H7 (cell line): ENCODE measurements at regions not wholly inside any gene's neighbourhood (a gene's known extent, or its start where the extent isn't known, plus 50 kb on each side); places are given as distances from the start of the nearest gene placed in this dataset.
"Not testable (repeated sequence)": the region's sequence is repeated elsewhere in the genome, so short reads cannot be mapped to it uniquely, and the experiment has no call there.

Experiments
- DNase-seq: peaks from one replicate; pipeline ENCODE4 v3.0.0; 2012
- H3K27me3 ChIP-seq: 2 replicates; pipeline ENCODE4 v1.6.0; 2011; ENCODE audit warnings: mild to moderate bottlenecking, low read length; ENCODE audit not compliant: control insufficient read depth, insufficient read depth
- H3K36me3 ChIP-seq: replicated peaks from 2 replicates; pipeline ENCODE4 v1.5.1; 2011; ENCODE audit warnings: low read length; ENCODE audit not compliant: control insufficient read depth, insufficient read depth
- H3K4me3 ChIP-seq: 2 replicates; pipeline ENCODE4 v1.5.1; 2011; ENCODE audit warnings: low read depth, mild to moderate bottlenecking, control low read depth, low read length, moderate library complexity; ENCODE audit not compliant: insufficient read depth

GRCh38 chr2:71971493-71971892, 176.2 kb downstream of the CYP26B1 start:
- no peak overlapping the region for H3K4me3 ChIP-seq
- no peak for DNase-seq
- no peaks in the 10 kb centered on the region for H3K36me3 ChIP-seq
- H3K27me3 ChIP-seq, result no peaks in the 10 kb centered on the region

- no peaks in the 10 kb centered on the region for H3K36me3 ChIP-seq
- no peak overlapping the region for H3K4me3 ChIP-seq
- DNase-seq, result no peak
- H3K27me3 ChIP-seq, result no peaks in the 10 kb centered on the region
Observed at GRCh38 chr2:71965530-71965929, 182.1 kb downstream of the CYP26B1 start.

- Histone ChIP-seq H3K36me3 (no peaks in the 10 kb centered on the region), H3K27me3 (no peaks in the 10 kb centered on the region), H3K4me3 (no peak overlapping the region)
- DNase-seq, result no peak
Observed at GRCh38 chr2:71962911-71963694, 184.6 kb downstream of the CYP26B1 start.

GRCh38 chr2:71962350-71962749, 185.3 kb downstream of the CYP26B1 start:
- DNase-seq, result no peak
- no peaks in the 10 kb centered on the region for H3K36me3 ChIP-seq
- no peak overlapping the region for H3K4me3 ChIP-seq
- H3K27me3 ChIP-seq, result no peaks in the 10 kb centered on the region

GRCh38 chr2:71961289-71962027, 186.2 kb downstream of the CYP26B1 start:
- no peak for DNase-seq
- Histone ChIP-seq H3K27me3 (no peaks in the 10 kb centered on the region), H3K36me3 (no peaks in the 10 kb centered on the region), H3K4me3 (no peak overlapping the region)

- no peaks in the 10 kb centered on the region for H3K27me3 ChIP-seq
- no peak for DNase-seq
- H3K4me3 ChIP-seq, result no peak overlapping the region
- no peaks in the 10 kb centered on the region for H3K36me3 ChIP-seq
Observed at GRCh38 chr2:71959494-71959893, 188.2 kb downstream of the CYP26B1 start.

GRCh38 chr2:71958426-71958825, 189.2 kb downstream of the CYP26B1 start:
- not testable (repeated sequence) for H3K36me3 ChIP-seq, H3K27me3 ChIP-seq, DNase-seq, H3K4me3 ChIP-seq

- Histone ChIP-seq H3K27me3 (no peaks in the 10 kb centered on the region), H3K36me3 (no peaks in the 10 kb centered on the region), H3K4me3 (no peak overlapping the region)
- no peak for DNase-seq
Observed at GRCh38 chr2:71952572-71953188, 195.0 kb downstream of the CYP26B1 start.

GRCh38 chr2:71951718-71952404, 195.8 kb downstream of the CYP26B1 start:
- H3K4me3 ChIP-seq, result no peak overlapping the region
- no peaks in the 10 kb centered on the region for H3K27me3 ChIP-seq
- DNase-seq, result no peak
- H3K36me3 ChIP-seq, result no peaks in the 10 kb centered on the region

- DNase-seq, result no peak
- Histone ChIP-seq H3K27me3 (no peaks in the 10 kb centered on the region), H3K36me3 (no peaks in the 10 kb centered on the region), H3K4me3 (no peak overlapping the region)
Observed at GRCh38 chr2:71951083-71951468, 196.6 kb downstream of the CYP26B1 start.

- no peaks in the 10 kb centered on the region for H3K36me3 ChIP-seq
- peak; percentile 22 for DNase-seq
- H3K4me3 ChIP-seq, result no peak overlapping the region
- H3K27me3 ChIP-seq, result no peaks in the 10 kb centered on the region
Observed at GRCh38 chr2:71950256-71951082, 197.2 kb downstream of the CYP26B1 start.

- Histone ChIP-seq H3K4me3 (no peak overlapping the region), H3K36me3 (no peaks in the 10 kb centered on the region), H3K27me3 (no peaks in the 10 kb centered on the region)
- DNase-seq, result no peak
Observed at GRCh38 chr2:71949537-71949798, 198.2 kb downstream of the CYP26B1 start.

- Histone ChIP-seq H3K4me3 (no peak overlapping the region), H3K36me3 (no peaks in the 10 kb centered on the region), H3K27me3 (no peaks in the 10 kb centered on the region)
- DNase-seq, result no peak
Observed at GRCh38 chr2:71948781-71949536, 198.7 kb downstream of the CYP26B1 start.
